ENCODE measurements at regions not wholly inside any gene's neighbourhood (a gene's known extent, or its start where the extent isn't known, plus 50 kb on each side); places are given as distances from the start of the nearest gene placed in this dataset.
"Not testable (repeated sequence)": the region's sequence is repeated elsewhere in the genome, so short reads cannot be mapped to it uniquely, and the experiment has no call there.

DNA sequence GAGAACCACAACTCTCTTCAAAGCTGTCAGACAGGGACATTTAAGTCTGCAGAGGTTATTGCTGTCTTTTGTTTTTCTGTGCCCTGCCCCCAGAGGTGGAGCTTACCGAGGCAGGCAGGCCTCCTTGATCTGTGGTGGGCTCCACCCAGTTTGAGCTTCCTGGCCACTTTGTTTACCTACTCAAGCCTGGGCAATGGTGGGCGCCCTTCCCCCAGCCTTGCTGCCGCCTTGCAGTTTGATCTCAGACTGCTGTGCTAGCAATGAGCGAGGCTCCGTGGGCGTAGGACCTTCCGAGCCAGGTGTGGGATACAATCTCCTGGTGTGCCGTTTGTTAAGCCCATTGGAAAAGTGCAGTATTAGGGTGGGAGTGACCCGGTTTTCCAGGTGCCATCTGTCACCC, 822.1 kb downstream of the KCNMA1 start:
- not testable (repeated sequence) for DNase-seq (ENCODE audit: low spot score)

- DNase-seq (ENCODE audit: low spot score): no peak
These were observed 826.2 kb downstream of the KCNMA1 start for GRCh38 chr10:76811430-76811829.

DNA sequence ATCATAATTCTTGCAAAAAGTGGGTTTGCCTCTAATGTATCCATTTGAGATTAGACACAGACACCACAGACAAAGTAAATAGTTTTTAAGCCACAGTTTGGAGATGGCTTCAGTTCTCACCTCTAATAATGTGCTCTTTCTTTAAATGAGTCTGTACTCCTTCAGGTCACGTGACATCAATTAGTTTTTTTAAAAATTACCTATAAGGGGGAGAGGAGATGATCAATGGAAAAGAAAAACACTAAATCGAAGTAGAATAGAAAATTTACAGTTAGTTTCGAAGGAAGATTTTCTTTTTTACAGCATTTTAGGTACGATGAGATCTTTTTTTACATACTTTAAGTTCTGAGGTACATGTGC, 849.2 kb downstream of the KCNMA1 start:
- DNase-seq (ENCODE audit: low spot score): no peak

DNA sequence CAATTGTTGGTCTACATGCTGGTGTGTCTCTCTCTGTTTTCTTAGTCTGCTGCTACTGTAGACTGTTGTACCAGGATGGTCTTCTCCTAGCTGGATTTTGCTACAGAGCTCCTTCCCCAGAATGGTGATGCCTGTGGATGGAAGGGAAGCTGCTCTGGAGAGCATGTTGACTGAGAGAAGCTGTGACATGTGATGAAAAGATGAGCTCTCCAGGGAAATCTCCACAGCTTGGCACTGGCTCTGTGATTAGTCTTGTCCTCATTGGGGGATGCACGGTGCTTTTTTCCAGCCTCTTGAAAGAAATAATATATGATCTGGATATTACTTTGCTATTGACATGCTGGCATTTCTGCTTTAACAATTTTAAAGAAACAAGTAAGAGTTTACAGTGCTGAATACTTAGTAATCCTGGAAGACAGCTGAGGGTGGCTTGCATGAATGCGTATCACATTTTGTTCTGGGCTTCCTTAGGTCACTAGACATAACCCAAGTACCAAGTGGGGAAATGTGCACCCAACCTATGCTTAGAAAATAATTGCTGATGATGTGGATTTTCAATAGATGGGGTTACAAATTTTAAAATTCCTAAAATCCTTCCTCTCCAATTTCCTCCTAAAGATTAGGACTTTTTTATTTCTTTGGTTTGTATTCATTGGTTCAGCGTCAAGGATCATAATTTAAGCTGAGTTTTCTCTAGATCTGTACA, 849.7 kb downstream of the KCNMA1 start:
- no peak for DNase-seq (ENCODE audit: low spot score)

DNA sequence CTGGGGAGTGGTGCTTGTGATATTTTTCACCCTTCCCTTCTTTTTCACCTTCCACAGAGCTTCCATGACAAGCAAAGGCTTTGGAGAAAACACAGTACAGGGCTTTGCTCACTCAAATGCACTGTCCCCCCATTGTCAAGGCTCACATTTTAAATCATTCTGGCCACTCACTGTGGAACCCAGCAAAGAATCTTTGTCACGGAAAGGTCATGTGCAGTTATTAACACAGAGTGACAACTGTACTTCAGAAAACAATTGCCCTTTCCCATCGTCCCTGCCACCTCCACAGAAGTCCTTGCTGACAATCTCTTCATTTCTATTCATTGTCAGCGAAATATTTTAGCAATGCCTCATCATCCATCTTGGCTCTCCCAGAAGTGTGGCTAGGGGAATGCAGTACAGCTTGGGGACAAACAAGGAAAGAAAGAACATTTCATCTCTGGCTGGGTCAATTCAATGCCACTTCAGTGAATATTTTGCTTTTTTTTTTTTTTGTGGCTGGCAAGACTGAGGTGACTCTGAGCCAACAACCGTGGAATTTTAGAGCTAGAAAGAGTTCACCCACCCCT, 851.0 kb downstream of the KCNMA1 start:
- peak; percentile 54 for DNase-seq (ENCODE audit: low spot score)

DNA sequence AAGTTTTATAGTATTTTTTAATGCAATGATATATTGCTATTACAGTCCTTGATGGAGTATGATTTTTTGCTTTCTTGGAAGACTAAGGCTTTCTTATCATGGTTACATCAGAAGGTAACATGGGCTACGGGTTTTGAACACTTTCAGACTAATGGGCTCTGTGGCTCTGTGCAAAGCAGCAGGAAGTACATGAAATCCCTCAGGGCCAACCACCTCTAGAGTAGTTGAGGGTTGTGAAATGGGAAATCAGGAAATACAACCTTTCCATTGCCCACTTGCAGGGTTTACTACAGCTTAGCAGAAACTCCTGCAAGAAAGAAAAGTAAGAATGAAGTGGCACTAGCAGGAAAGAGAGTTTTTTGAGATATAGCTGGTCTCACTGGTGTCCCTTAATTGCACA, 853.5 kb downstream of the KCNMA1 start:
- DNase-seq (ENCODE audit: low spot score): no peak

GRCh38 chr10:76779796-76780301, 857.8 kb downstream of the KCNMA1 start:
- no peak for DNase-seq (ENCODE audit: low spot score)

DNA sequence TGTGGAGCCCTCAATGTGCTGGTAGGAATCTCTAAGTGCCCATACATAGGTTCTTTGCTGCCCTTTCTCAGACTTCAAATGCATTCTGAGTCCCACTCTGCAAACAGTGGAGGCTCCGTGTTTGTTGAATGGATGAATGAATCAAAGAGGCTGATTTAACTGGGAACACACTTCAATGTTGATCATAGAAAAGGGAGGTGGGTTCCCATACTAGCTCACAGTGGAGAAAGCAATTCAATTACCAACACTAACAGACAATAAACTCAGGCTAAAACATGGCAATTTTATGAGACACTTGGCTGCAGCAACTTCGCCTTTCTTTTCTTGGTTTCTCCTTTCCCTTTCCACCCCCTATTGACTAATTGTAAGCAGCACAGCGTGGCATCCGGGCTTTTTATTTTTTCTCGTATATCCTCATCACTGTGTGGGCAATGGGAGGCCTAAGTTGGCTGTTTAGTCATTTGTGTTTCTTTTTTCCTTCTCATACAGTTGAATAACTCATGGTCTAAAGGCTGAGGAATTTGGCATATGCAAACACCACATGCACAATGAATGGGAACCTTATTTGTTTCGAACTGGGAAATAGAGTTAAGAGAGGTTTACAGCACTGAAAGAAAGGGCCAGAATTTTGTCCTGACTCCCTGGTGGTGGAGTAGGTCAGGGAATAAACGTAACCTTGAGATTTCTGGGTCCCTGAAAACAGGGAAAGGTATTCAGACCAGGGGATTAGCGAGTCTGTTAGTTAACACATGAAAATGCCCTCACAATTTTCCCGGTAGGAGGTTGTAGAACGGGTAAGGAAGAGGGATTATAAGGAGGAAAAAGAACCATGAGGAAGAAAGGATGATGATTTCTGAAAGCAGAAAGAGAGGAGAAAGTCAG, 858.5 kb downstream of the KCNMA1 start:
- DNase-seq (ENCODE audit: low spot score): peak; percentile 74

GRCh38 chr10:76774987-76775603, 862.5 kb downstream of the KCNMA1 start:
- no peak for DNase-seq (ENCODE audit: low spot score)

GRCh38 chr10:76769582-76769981, 868.0 kb downstream of the KCNMA1 start:
- DNase-seq (ENCODE audit: low spot score): no peak

DNA sequence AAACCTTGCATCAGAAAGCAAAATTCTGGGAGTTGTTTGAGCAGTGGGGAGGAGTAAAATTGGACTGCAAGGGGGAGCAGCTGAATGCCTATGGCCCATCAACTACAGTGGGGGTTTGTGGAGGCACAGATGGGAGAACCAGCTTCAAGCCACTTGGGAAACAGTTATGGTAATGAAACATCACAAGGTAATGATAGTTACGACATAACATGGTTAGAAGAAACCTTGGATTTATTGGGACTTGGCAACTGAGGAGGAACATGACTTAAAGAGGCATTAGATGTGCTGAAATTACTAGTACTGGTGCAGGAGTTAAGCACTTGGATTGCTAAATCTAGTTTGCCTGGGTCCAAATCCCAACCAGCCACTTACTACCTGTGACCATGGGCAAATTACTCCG, 868.4 kb downstream of the KCNMA1 start:
- DNase-seq (ENCODE audit: low spot score): no peak

DNA sequence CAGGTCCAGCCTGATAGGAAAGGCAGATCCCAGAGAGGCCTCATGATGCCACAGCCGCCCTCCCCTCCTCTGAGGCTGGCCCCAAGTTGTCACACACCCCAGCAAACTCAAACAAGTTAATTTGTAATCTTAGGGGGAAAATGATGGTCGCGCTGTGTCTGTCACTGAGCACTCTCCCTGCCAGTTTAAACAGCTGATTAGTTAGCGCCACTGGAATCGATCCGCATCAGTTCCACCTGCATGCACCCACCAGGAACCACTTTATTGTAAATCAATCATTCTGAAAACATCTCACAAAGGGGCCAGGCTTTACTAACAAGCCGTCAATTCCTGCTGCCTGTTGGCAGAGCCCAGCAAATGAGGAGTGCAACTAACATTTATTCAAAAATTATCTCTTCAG, 870.9 kb downstream of the KCNMA1 start:
- no peak for DNase-seq (ENCODE audit: low spot score)

GRCh38 chr10:76764921-76765320, 872.7 kb downstream of the KCNMA1 start:
- not testable (repeated sequence) for DNase-seq (ENCODE audit: low spot score)

DNA sequence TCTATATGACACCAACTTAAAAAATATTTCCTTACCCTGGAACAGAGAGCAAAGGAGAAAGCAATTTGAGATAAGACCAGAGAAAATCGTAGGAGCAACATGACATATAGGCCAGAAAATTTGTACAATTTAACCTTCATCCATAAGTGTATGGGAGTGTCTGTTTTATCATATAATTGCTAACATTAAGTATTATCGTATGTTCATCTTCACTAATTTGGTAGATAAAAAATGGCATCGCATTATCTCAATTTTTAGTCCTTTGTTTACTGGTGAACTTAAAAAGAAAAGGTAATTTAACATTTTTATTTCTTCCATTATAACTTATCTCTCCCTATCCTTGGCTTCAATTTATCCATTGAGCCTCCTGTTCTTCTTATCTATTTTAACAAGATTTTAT, 873.4 kb downstream of the KCNMA1 start:
- no peak for DNase-seq (ENCODE audit: low spot score)

DNA sequence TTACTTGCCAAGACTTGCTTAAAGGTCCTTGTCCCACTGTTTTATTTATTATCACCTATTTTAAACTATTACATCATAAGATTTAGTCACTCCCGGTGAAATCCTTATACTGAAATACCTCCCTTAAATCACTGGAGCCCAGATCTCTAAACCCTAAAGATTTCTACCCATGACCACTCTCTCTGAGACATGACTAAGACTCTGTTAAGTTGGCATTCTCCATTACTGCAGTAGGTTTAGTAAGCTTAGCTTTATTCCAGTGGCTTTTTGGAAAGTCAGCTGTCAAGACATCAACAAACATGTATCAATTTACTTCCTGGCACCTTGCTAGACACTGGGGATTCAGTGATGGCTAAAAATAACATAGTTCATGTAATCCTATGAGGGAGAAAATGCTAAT, 874.2 kb downstream of the KCNMA1 start:
- no peak for DNase-seq (ENCODE audit: low spot score)

DNA sequence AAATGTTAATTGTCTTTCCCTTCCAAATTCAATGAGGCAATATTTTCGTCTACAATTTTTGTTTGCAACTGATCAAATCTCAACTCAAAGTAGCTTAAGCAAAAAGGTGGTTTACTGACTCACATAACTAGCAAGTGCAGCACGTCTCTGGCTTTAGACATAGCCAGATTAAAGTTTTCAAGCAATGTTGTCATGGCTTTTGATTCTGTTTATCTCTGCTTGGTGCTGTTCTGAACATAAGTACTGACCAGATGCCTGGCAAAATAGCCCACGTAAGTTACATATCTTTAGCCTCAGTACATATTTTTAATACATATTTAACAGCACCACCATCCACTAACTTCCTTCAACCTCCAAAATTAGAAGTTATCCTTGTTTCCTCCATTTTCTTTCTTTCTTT, 877.9 kb downstream of the KCNMA1 start:
- no peak for DNase-seq (ENCODE audit: low spot score)

DNA sequence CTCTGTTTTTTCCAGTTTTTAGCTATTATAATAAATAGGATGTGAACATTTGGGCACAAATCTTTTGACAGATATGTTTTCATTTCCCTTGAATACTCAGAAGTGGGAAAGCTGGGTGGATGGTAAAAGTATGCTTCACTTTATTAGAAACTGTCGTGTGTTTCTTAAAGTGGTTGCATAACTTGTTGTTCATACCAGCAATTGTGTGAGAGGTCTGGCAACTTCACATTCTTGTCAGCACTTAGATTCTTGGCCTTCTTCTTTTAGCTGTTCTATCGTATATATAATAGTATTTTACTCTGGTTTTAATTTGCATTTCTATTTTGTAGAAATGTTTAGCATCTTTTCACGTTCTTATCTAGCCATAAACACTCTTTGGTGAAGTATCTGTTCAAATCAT, 894.4 kb downstream of the KCNMA1 start:
- no peak for DNase-seq (ENCODE audit: low spot score)

GRCh38 chr10:76740514-76740913, 897.1 kb downstream of the KCNMA1 start:
- DNase-seq (ENCODE audit: low spot score): no peak

DNA sequence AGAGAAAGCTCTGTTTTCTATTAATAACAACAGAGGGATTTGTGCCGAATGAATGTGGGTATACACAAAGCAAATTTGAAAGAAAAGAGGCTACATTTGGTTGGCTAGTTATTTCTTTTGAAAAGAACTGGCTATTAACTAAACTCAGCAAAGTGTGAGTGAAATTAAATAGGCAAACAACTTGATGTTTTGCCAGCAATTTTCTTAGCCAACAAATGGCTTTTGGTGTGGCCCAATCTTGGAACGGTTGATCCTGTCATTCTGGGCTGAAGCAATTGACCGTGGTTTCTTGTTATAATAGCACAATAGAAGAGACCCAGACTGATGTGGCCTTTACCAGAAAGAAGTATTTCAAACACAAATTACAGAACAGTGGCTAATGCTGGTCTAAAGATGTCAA, 898.6 kb downstream of the KCNMA1 start:
- DNase-seq (ENCODE audit: low spot score): no peak

GRCh38 chr10:76736815-76737618, 900.6 kb downstream of the KCNMA1 start:
- no peak for DNase-seq (ENCODE audit: low spot score)

- no peak for DNase-seq (ENCODE audit: low spot score)
These were observed 901.2 kb downstream of the KCNMA1 start for GRCh38 chr10:76736392-76736791.

DNA sequence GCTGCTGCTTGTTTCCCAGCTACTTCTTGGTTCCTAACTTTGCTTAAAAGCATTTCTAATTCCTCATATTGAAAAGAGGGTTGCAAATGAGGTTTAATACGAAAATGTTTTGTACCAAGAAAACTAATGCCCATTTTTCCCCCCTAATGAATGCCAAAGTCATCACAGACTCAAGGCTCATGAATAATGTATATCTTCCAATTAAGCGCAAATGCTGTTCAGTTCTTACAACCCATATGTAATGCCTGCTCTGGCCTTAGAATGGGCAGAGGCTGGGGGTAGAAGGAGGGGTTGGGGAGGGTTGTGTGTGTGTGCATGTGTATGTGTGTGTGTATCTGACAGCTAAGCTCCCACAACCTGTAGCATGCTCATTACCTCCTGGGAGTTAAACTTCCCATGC, 901.7 kb downstream of the KCNMA1 start:
- no peak for DNase-seq (ENCODE audit: low spot score)

Measured in AG20443 (cell line).